DOHH2 (cell line): ENCODE measurements at regions not wholly inside any gene's neighbourhood (a gene's known extent, or its start where the extent isn't known, plus 50 kb on each side); places are given as distances from the start of the nearest gene placed in this dataset.

Source experiments
- H3F3A ChIP-seq: fragments of 200-600 bp; sonication (generic), shearing (Covaris generic); 2 replicates; pipeline ENCODE4 v1.6.0; 2016; ENCODE audit warnings: antibody characterized with exemption, mild to moderate bottlenecking; ENCODE audit not compliant: control insufficient read depth, insufficient read depth
- H3K27ac ChIP-seq: fragments of 200-600 bp; sonication (generic); 2 replicates; pipeline ENCODE4 v1.5.1; 2014; ENCODE audit warnings: low read depth, mild to moderate bottlenecking, low read length, moderate library complexity
- H3K27me3 ChIP-seq: fragments of 200-600 bp; sonication (generic); 2 replicates; pipeline ENCODE4 v1.6.1; 2014; ENCODE audit warnings: mild to moderate bottlenecking, low read length, mixed read lengths; ENCODE audit not compliant: control insufficient read depth
- H3K36me3 ChIP-seq: fragments of 200-600 bp; sonication (generic); 2 replicates; pipeline ENCODE4 v1.6.1; 2014; ENCODE audit warnings: mild to moderate bottlenecking, low read length, moderate library complexity, mixed read lengths; ENCODE audit not compliant: control insufficient read depth
- H3K4me1 ChIP-seq: fragments of 200-600 bp; sonication (generic); 2 replicates; pipeline ENCODE4 v1.6.1; 2014; ENCODE audit warnings: mild to moderate bottlenecking, low read length, mixed read lengths; ENCODE audit not compliant: control insufficient read depth
- H3K4me2 ChIP-seq: fragments of 200-600 bp; sonication (generic); 2 replicates; pipeline ENCODE4 v1.6.0; 2014; ENCODE audit warnings: mild to moderate bottlenecking, low read length, moderate library complexity
- H3K4me3 ChIP-seq: fragments of 200-600 bp; sonication (generic); 2 replicates; pipeline ENCODE4 v1.5.1; 2014; ENCODE audit warnings: mild to moderate bottlenecking, low read length, mixed read lengths
- H3K79me2 ChIP-seq: fragments of 200-600 bp; sonication (generic); 2 replicates; pipeline ENCODE4 v1.6.1; 2014; ENCODE audit warnings: mild to moderate bottlenecking, low read length, mixed read lengths; ENCODE audit not compliant: control insufficient read depth
- H3K9me2 ChIP-seq: fragments of 200-600 bp; sonication (generic); replicated peaks from 2 replicates; pipeline ENCODE4 v1.6.1; 2014; ENCODE audit warnings: mild to moderate bottlenecking, low read length, mixed read lengths; ENCODE audit not compliant: control insufficient read depth
- H3K9me3 ChIP-seq: fragments of 200-600 bp; sonication (generic); 2 replicates; pipeline ENCODE4 v1.6.1; 2014; ENCODE audit warnings: antibody characterized with exemption, low read length, mixed read lengths; ENCODE audit not compliant: control insufficient read depth, insufficient read depth
- H4K20me1 ChIP-seq: fragments of 200-600 bp; sonication (generic); 2 replicates; pipeline ENCODE4 v1.6.0; 2014; ENCODE audit warnings: low read depth, mild to moderate bottlenecking, antibody characterized with exemption, low read length, moderate library complexity; ENCODE audit not compliant: control insufficient read depth, insufficient read depth
- EZH2phosphoT487 ChIP-seq: fragments of 200-600 bp; sonication (generic); IDR thresholded peaks from 2 replicates; pipeline ENCODE4 v1.6.1; 2017; ENCODE audit warnings: borderline replicate concordance, mild to moderate bottlenecking, antibody characterized with exemption, low read length, moderate library complexity, mixed read lengths
- TF ChIP-seq, protein P1 (sequence below): fragments of 200-600 bp; sonication (generic); IDR thresholded peaks from one replicate; pipeline ENCODE4 v1.5.1; 2014; ENCODE audit warnings: antibody characterized with exemption, mild to moderate bottlenecking, low read depth, low read length; ENCODE audit not compliant: poor library complexity, severe bottlenecking

DNA sequence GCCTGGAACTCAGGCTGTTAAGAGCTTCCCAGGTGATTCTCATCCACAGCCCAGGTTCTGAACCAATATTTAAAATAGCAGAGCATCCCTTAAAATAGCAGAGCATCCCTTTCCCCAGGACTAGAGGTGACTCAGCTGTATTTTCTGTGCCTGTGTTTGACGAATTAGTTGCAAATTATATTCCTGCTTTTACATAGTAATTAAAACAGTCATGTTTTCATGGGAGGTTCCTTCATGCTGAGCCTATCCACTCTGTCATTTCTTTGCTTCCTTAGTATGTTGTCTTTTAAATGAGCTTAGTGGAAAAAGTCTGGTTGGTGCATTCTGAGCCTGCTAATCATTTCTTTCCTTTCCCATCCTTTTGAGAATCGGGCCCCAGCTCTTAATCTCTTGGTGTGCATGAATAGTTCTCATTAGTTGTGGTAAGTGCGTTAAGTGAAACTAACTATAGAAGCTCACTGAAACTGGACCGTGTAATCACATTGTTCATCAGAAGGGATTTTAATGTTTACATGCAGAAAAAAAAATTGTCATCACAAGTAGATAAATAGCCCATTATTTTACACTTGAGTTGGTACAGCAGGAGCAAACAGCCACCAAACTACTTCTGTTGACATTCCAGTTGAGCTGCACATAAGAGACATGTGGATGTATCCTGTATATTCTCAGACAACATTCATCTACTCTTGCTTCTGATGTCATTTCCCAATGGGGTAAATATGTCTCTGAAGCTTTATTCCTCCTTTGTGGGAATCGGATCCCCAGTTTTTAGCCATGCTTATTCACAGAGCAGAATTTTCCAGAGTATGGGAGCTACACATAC is 596.9 kb upstream of the WWC1 start:
- H3K4me2 ChIP-seq = no peak overlapping the region

DNA sequence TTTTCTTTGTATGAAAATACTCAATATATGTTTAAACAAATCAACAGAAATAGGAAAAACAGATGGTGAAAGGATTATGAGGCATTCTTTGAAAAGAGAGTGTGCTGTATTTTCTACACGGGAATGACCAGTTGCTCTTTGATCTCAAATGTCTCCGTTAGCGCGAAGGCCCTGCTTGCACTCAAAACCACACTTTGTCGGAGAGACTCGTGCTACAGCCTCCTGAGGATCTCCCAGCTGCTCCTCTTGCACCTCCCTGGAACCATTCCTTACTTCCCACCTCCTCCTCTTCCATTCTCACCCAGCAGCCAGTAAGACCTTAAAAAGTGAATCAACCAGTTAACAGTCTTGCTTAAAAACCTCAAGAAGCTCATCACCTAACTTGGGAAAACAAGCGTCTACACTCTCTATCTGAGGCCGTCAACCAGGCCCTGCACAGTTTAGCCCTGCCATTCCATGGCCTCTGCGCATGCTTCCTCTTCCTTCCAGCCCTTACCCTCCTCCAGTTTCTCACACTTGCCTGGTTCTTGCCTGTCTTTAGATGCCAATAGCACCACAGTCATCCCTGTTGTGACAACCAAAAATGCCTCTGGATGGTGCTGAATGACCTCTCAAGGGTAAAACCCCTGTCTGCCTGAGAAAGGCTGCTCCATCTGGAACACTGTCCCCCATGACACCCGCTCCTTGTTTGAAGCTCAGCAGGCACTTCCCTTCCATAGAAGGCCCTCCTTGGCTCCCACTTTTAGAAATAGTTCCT is 594.7 kb upstream of the WWC1 start:
- H3K79me2 ChIP-seq = no peaks in the 10 kb centered on the region
- TF ChIP-seq, protein P1, sequence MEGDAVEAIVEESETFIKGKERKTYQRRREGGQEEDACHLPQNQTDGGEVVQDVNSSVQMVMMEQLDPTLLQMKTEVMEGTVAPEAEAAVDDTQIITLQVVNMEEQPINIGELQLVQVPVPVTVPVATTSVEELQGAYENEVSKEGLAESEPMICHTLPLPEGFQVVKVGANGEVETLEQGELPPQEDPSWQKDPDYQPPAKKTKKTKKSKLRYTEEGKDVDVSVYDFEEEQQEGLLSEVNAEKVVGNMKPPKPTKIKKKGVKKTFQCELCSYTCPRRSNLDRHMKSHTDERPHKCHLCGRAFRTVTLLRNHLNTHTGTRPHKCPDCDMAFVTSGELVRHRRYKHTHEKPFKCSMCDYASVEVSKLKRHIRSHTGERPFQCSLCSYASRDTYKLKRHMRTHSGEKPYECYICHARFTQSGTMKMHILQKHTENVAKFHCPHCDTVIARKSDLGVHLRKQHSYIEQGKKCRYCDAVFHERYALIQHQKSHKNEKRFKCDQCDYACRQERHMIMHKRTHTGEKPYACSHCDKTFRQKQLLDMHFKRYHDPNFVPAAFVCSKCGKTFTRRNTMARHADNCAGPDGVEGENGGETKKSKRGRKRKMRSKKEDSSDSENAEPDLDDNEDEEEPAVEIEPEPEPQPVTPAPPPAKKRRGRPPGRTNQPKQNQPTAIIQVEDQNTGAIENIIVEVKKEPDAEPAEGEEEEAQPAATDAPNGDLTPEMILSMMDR = no peak
- TF ChIP-seq EZH2phosphoT487 = no peak
- H3K4me1 ChIP-seq = no peaks in the 10 kb centered on the region
- no peaks in the 10 kb centered on the region for H3K27me3 ChIP-seq
- no peak overlapping the region for H3K4me3 ChIP-seq
- no peaks in the 10 kb centered on the region for H3K9me2 ChIP-seq
- no peak overlapping the region for H3K4me2 ChIP-seq
- no peaks in the 10 kb centered on the region for H4K20me1 ChIP-seq
- no peaks in the 10 kb centered on the region for H3K36me3 ChIP-seq
- no peak overlapping the region for H3K27ac ChIP-seq
- H3F3A ChIP-seq = no peaks in the 10 kb centered on the region
- no peaks in the 10 kb centered on the region for H3K9me3 ChIP-seq

More for the DNA sequence above, 596.9 kb upstream of the WWC1 start:
- TF ChIP-seq, protein P1 = no peak
- no peak for TF ChIP-seq EZH2phosphoT487
- H3F3A ChIP-seq = no peaks in the 10 kb centered on the region
- no peak overlapping the region for H3K4me3 ChIP-seq
- H3K4me1 ChIP-seq = no peaks in the 10 kb centered on the region
- H3K9me2 ChIP-seq = no peaks in the 10 kb centered on the region
- H4K20me1 ChIP-seq = no peaks in the 10 kb centered on the region
- H3K36me3 ChIP-seq = no peaks in the 10 kb centered on the region
- no peak overlapping the region for H3K27ac ChIP-seq
- H3K9me3 ChIP-seq = no peaks in the 10 kb centered on the region
- H3K79me2 ChIP-seq = no peaks in the 10 kb centered on the region
- no peaks in the 10 kb centered on the region for H3K27me3 ChIP-seq

DNA sequence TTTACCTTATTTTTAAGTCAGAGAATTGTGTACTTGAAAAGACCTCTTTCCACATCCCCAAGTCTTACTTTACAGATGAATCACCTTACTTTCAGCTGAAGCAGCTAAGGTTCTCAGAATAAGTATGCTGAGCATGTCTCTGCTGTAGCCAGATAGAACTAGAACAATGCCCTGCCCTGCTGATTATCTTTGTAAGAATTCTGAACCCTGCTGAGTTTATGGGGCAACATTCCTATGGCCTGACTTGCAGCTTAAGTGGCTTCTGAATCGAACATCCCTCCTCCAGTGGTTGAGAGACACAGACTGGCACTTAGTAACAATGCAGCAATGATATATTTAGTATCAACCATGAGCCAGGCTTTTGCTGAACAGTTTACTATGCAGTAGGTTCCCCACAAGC is 592.0 kb upstream of the WWC1 start:
- TF ChIP-seq, protein P1 = no peak
- no peak for TF ChIP-seq EZH2phosphoT487
- H3K27me3 ChIP-seq = no peaks in the 10 kb centered on the region
- no peak overlapping the region for H3K4me2 ChIP-seq
- no peak overlapping the region for H3K27ac ChIP-seq
- no peaks in the 10 kb centered on the region for H3F3A ChIP-seq
- H3K79me2 ChIP-seq = no peaks in the 10 kb centered on the region
- H3K4me3 ChIP-seq = no peak overlapping the region
- no peaks in the 10 kb centered on the region for H3K36me3 ChIP-seq
- H3K4me1 ChIP-seq = no peaks in the 10 kb centered on the region
- H3K9me3 ChIP-seq = no peaks in the 10 kb centered on the region
- no peaks in the 10 kb centered on the region for H4K20me1 ChIP-seq
- no peaks in the 10 kb centered on the region for H3K9me2 ChIP-seq
